Upper lobe of left lung (tissue), 6 donors: ENCODE measurements at regions not wholly inside any gene's neighbourhood (a gene's known extent, or its start where the extent isn't known, plus 50 kb on each side); places are given as distances from the start of the nearest gene placed in this dataset.

Experiments used
- ATAC-seq, 2 donors: fragments of 200-7000 bp; cut with Tn5 transposase; one replicate each; pipeline ENCODE4 v1.9.1; 2022; ENCODE audit warnings: mild to moderate bottlenecking in 2 of 2, moderate library complexity in 2 of 2; ENCODE audit not compliant: low FRiP score in 2 of 2
- DNase-seq, 2 donors: peaks; one replicate each; pipeline ENCODE4 v3.0.0-alpha.2; 2019 to 2020
- H3K27ac ChIP-seq, 4 donors: fragments of 200-600 bp; sonication (generic); one replicate each; pipeline ENCODE4 v1.5.1; 2016 to 2019
- H3K27me3 ChIP-seq, 4 donors: fragments of 200-600 bp; sonication (generic); one replicate each; pipeline ENCODE4 v1.5.1; 2017 to 2019
- H3K36me3 ChIP-seq, 4 donors: fragments of 200-600 bp; sonication (generic); one replicate each; pipeline ENCODE4 v1.5.1; 2016 to 2019
- H3K4me1 ChIP-seq, 4 donors: fragments of 200-600 bp; sonication (generic); one replicate each; pipeline ENCODE4 v1.5.1; 2018 to 2019
- H3K4me3 ChIP-seq, 4 donors: fragments of 200-600 bp; sonication (generic); one replicate each; pipeline ENCODE4 v1.5.1; 2017 to 2019; ENCODE audit warnings: mild to moderate bottlenecking in 2 of 4, moderate library complexity in 1 of 4
- H3K9me3 ChIP-seq, 4 donors: fragments of 200-600 bp; sonication (generic); one replicate each; pipeline ENCODE4 v1.5.1; 2018 to 2019
- CTCF ChIP-seq, 6 experiments: fragments of 450-650 bp in 4 of 6; fragments of 200-600 bp in 2 of 6; sonication (generic) in 2 of 6; IDR thresholded peaks; one replicate each; pipeline ENCODE4 v1.5.1; 2016 to 2019; ENCODE audit warnings: antibody characterized with exemption in 6 of 6
- EP300 ChIP-seq, 4 donors: sonication (generic); formaldehyde crosslinking; IDR thresholded peaks; one replicate each; pipeline ENCODE4 v1.5.1; 2017; ENCODE audit warnings: antibody characterized with exemption in 4 of 4, control low read depth in 2 of 4
- POLR2A ChIP-seq, 4 donors: fragments of 450-650 bp; IDR thresholded peaks; one replicate each; pipeline ENCODE4 v1.5.1; 2016 to 2017; ENCODE audit warnings: antibody characterized with exemption in 4 of 4, mild to moderate bottlenecking in 2 of 4
- POLR2AphosphoS5 ChIP-seq, 2 donors: sonication (generic); formaldehyde crosslinking; IDR thresholded peaks; one replicate each; pipeline ENCODE4 v1.5.1; 2017; ENCODE audit warnings: antibody characterized with exemption in 2 of 2
- WGBS, 2 donors: methylation state at CpG; one replicate each; pipeline ENCODE4 v1.1.5; 2017 to 2018; 5-methylcytosine and 5-hydroxymethylcytosine counted together
- donor health status: DM: no; HTN: no; CAD: no; lungs with moderate emphysema.
- donor health status: DM: no; HTN: yes; CAD: no; lungs with severe emphysema.

GRCh38 chr14:76580399-76580798, 180.9 kb upstream of the VASH1 start:
- 71 to 75% methylated on average over 1 to 2 of the region's 2 CpGs for WGBS, 2 donors
- no peak overlapping the region for H3K27ac ChIP-seq
- H3K4me3 ChIP-seq: no peak overlapping the region
- no peaks in the 10 kb centered on the region for H3K36me3 ChIP-seq
- ATAC-seq: no peak
- no peaks in the 10 kb centered on the region for H3K27me3 ChIP-seq
- TF ChIP-seq POLR2AphosphoS5 (IDR thresholded peaks at IDR 0.05): no peak
- no peaks in the 10 kb centered on the region for H3K9me3 ChIP-seq
- H3K4me1 ChIP-seq: peaks cover 0 to 4% (median 0%) of the 10 kb centered on the region in 4 donors
- no peak for DNase-seq

GRCh38 chr14:76580967-76581366, 180.3 kb upstream of the VASH1 start:
- Histone ChIP-seq H3K27me3 (no peaks in the 10 kb centered on the region), H3K36me3 (no peaks in the 10 kb centered on the region), H3K4me3 (no peak overlapping the region), H3K4me1 (peaks cover 0 to 4% (median 0%) of the 10 kb centered on the region in 4 donors), H3K27ac (no peak overlapping the region), H3K9me3 (no peaks in the 10 kb centered on the region)
- ATAC-seq (no peak), DNase-seq (no peak)
- 100% methylated on average over 1 of the region's 1 CpG for WGBS, 2 donors
- TF ChIP-seq EP300 (IDR thresholded peaks at IDR 0.05) (no peak), POLR2AphosphoS5 (IDR thresholded peaks at IDR 0.05) (no peak), POLR2A (IDR thresholded peaks at IDR 0.05) (no peak), CTCF (IDR thresholded peaks at IDR 0.05) (no peak)

DNA sequence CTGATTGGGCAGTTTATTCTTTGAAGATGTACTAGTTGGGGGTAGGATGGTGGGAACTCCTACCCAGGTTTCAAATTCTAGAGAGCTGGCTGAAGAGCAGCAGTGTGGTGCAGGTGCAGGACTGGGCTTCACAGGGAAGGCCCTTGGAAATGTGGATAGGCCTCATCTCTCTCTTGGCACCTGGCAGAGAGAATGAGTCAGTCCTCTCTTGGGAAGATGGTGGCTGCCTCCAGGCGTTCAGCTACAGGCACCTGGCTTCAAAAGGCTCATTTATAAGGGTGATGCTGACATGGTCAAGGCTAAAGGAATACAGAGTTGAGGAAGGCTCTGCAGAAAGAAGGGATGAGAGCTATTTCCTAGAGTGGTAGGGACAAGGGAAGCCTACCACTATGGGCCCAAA, 179.7 kb upstream of the VASH1 start:
- Histone ChIP-seq H3K36me3 (no peaks in the 10 kb centered on the region), H3K4me1 (no peaks in the 10 kb centered on the region), H3K27ac (no peak overlapping the region), H3K4me3 (no peak overlapping the region), H3K27me3 (no peaks in the 10 kb centered on the region), H3K9me3 (no peaks in the 10 kb centered on the region)
- WGBS, 2 donors: 82 to 92% methylated on average over 1 of the region's 1 CpG
- TF ChIP-seq POLR2A (IDR thresholded peaks at IDR 0.05): no peak
- no peak for TF ChIP-seq EP300 (IDR thresholded peaks at IDR 0.05)
- no peak for TF ChIP-seq POLR2AphosphoS5 (IDR thresholded peaks at IDR 0.05)
- no peak for TF ChIP-seq CTCF (IDR thresholded peaks at IDR 0.05)
- no peak for ATAC-seq
- DNase-seq: no peak

DNA sequence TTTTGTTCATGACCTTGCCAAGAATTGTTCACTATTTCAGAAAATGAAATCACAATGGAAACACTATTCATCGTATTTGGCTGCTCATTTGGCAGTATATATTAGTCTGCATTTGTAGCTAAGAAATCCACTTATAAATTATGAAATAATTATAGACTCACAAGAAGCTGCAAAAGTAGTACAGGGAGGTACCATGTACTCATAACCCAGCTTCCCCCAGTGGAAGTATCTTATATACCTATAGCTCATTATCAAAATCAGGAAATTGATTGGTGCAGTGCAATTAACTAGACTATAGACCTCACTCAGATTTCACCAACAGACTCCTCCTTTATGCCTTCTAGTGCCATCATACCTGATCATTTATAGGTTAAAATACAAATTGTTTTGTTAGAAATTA, 178.8 kb upstream of the VASH1 start:
- Histone ChIP-seq H3K9me3 (no peaks in the 10 kb centered on the region), H3K4me3 (no peak overlapping the region), H3K36me3 (no peaks in the 10 kb centered on the region), H3K27ac (no peak overlapping the region), H3K4me1 (no peaks in the 10 kb centered on the region), H3K27me3 (no peaks in the 10 kb centered on the region)
- no peak for ATAC-seq
- TF ChIP-seq CTCF (IDR thresholded peaks at IDR 0.05) (no peak), POLR2AphosphoS5 (IDR thresholded peaks at IDR 0.05) (no peak), POLR2A (IDR thresholded peaks at IDR 0.05) (no peak), EP300 (IDR thresholded peaks at IDR 0.05) (no peak)
- 88 to 100% methylated on average over 1 of the region's 1 CpG for WGBS, 2 donors
- DNase-seq: no peak

- Histone ChIP-seq H3K27ac (no peak overlapping the region), H3K9me3 (no peaks in the 10 kb centered on the region), H3K27me3 (no peaks in the 10 kb centered on the region), H3K4me1 (no peaks in the 10 kb centered on the region), H3K4me3 (no peak overlapping the region), H3K36me3 (no peaks in the 10 kb centered on the region)
- 57 to 58% methylated on average over 1 of the region's 1 CpG for WGBS, 2 donors
- no peak for DNase-seq
- ATAC-seq: no peak
- TF ChIP-seq POLR2A (IDR thresholded peaks at IDR 0.05) (no peak), CTCF (IDR thresholded peaks at IDR 0.05) (no peak), POLR2AphosphoS5 (IDR thresholded peaks at IDR 0.05) (no peak), EP300 (IDR thresholded peaks at IDR 0.05) (no peak)
These were observed 178.1 kb upstream of the VASH1 start for GRCh38 chr14:76583174-76583573.
